Urinary bladder (tissue), 1 donor: ENCODE measurements at regions not wholly inside any gene's neighbourhood (a gene's known extent, or its start where the extent isn't known, plus 50 kb on each side); places are given as distances from the start of the nearest gene placed in this dataset. TPM values are rescaled to one million over a fixed set of nuclear protein-coding genes. Genes with fewer than 3 reads are reported as not detected.

ENCODE experiments used
- small RNA-seq: library from RNA; depleted of rRNA; stranded (forward); fragments of <200 nt; gene quantifications from one replicate; pipeline ENCODE3, GENCODE V24; 2014

Small RNAs in the stretch of these regions (small RNA-seq; reads per million reads assigned to genes)
- gene RNU6-1211P: not detected
